PC-9 (cell line): ENCODE measurements at regions not wholly inside any gene's neighbourhood (a gene's known extent, or its start where the extent isn't known, plus 50 kb on each side); places are given as distances from the start of the nearest gene placed in this dataset.

Experiments used
- BruUV-seq: library from RNA; stranded (reverse); fragments of 400-500 nt; replicated peaks from 2 replicates; lab custom pipeline; 2021; lab: Mats Ljungman, UMichigan
- CTCF ChIA-PET: fragments of 300-600 bp; sonication (Branson Sonifier 250); formaldehyde crosslinking; loops from one replicate; lab custom pipeline; 2022; ENCODE audit warnings: antibody characterized with exemption; lab: Charles Lee
- POLR2A ChIA-PET: fragments of 300-600 bp; sonication (Branson Sonifier 250); formaldehyde crosslinking; loops from one replicate; lab custom pipeline; 2022; ENCODE audit warnings: antibody characterized with exemption; ENCODE audit not compliant: unreplicated experiment; lab: Charles Lee
- DNase-seq, 2 experiments: peaks; one replicate each; pipeline versions ENCODE4 v3.0.0 to v3.0.0-alpha.2; 2015 to 2022; ENCODE audit warnings: mixed read lengths in 1 of 2
- H2AFZ ChIP-seq: fragments of 200-600 bp; sonication (generic); 2 replicates; pipeline ENCODE4 v1.8.1; 2017; ENCODE audit warnings: antibody characterized with exemption
- H3F3A ChIP-seq: fragments of 200-600 bp; sonication (generic); 2 replicates; pipeline ENCODE4 v1.8.1; 2017; ENCODE audit warnings: antibody characterized with exemption, mild to moderate bottlenecking, low read depth; ENCODE audit not compliant: insufficient read depth
- H3K27ac ChIP-seq: fragments of 200-600 bp; sonication (generic); 2 replicates; pipeline ENCODE4 v1.6.1; 2016; ENCODE audit warnings: mixed run types
- H3K27me3 ChIP-seq: fragments of 200-600 bp; sonication (generic); 2 replicates; pipeline ENCODE4 v1.6.1; 2016; ENCODE audit warnings: low read depth, mixed run types; ENCODE audit not compliant: insufficient read depth
- H3K36me3 ChIP-seq: fragments of 200-600 bp; sonication (generic); 2 replicates; pipeline ENCODE4 v1.6.1; 2016; ENCODE audit warnings: low read depth, mixed run types
- H3K4me1 ChIP-seq: fragments of 200-600 bp; sonication (generic); replicated peaks from 2 replicates; pipeline ENCODE4 v1.6.1; 2016; ENCODE audit warnings: mixed run types; ENCODE audit not compliant: insufficient read depth
- H3K4me2 ChIP-seq: fragments of 200-600 bp; sonication (generic); 2 replicates; pipeline ENCODE4 v1.6.1; 2017; ENCODE audit warnings: mixed run types
- H3K4me3 ChIP-seq: fragments of 200-600 bp; sonication (generic); 2 replicates; pipeline ENCODE4 v1.6.1; 2016; ENCODE audit warnings: mixed run types
- H3K79me2 ChIP-seq: fragments of 200-600 bp; sonication (generic); 2 replicates; pipeline ENCODE4 v1.6.1; 2017; ENCODE audit warnings: low read depth, mixed run types
- H3K9me2 ChIP-seq: fragments of 200-600 bp; sonication (generic); 2 replicates; pipeline ENCODE4 v1.8.1; 2017; ENCODE audit warnings: mild to moderate bottlenecking; ENCODE audit not compliant: insufficient read depth
- H3K9me3 ChIP-seq: fragments of 200-600 bp; sonication (generic); 2 replicates; pipeline ENCODE4 v1.8.1; 2016; ENCODE audit warnings: low read depth; ENCODE audit not compliant: insufficient read depth
- H4K20me1 ChIP-seq: fragments of 200-600 bp; sonication (generic); 2 replicates; pipeline ENCODE4 v1.8.1; 2017; ENCODE audit not compliant: insufficient read depth
- EZH2 ChIP-seq: fragments of 200-600 bp; sonication (generic); IDR thresholded peaks from 2 replicates; pipeline ENCODE4 v1.8.0; 2017; ENCODE audit warnings: antibody characterized with exemption, low read depth
- intact Hi-C: fragments of 100-400 bp; cut with micrococcal nuclease; formaldehyde crosslinking; loops from one replicate; pipeline ENCODE4 v1.10.0; 2022; ENCODE audit not compliant: unreplicated experiment
- TF ChIP-seq, protein P1 (sequence below): fragments of 200-600 bp; sonication (generic); conservative IDR thresholded peaks from 2 replicates; pipeline ENCODE4 v1.6.1; 2017; ENCODE audit warnings: mixed run types, antibody characterized with exemption, mild to moderate bottlenecking, moderate library complexity

DNA sequence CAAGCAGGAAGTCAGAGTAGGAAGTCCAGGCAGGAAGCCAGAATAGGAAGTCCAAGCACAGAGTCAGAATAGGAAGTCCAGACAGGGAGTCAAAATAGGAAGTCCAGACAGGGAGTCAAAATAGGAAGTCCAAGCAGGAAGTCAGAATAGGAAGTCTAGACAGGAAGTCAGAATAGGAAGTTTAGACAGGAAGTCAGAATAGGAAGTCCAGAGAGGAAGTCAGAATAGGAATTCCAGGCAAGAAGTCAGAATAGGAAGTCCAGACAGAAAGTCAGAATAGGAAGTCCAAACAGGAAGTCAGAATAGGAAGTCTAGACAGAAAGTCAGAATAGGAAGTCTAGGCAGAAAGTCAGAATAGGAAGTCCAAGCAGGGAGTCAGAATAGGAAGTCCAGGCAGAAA is 105.3 kb upstream of the C16orf82 start:
- H3K27ac ChIP-seq, result no peak overlapping the region
- H3K27me3 ChIP-seq, result peaks cover 24% of the 10 kb centered on the region
- H3K9me3 ChIP-seq, result no peaks in the 10 kb centered on the region
- no TSS peak for BruUV-seq
- no peaks in the 10 kb centered on the region for H3K4me1 ChIP-seq
- no peaks in the 10 kb centered on the region for H3K36me3 ChIP-seq
- H3K4me2 ChIP-seq, result no peak overlapping the region
- H3K4me3 ChIP-seq, result no peak overlapping the region
- no peak for DNase-seq
- no peak overlapping the region for H2AFZ ChIP-seq
- intact Hi-C loops, result no loop called here
- ChIA-PET CTCF (no interaction called here), POLR2A (no interaction called here)
- TF ChIP-seq EZH2, result no peak
- TF ChIP-seq, protein P1, sequence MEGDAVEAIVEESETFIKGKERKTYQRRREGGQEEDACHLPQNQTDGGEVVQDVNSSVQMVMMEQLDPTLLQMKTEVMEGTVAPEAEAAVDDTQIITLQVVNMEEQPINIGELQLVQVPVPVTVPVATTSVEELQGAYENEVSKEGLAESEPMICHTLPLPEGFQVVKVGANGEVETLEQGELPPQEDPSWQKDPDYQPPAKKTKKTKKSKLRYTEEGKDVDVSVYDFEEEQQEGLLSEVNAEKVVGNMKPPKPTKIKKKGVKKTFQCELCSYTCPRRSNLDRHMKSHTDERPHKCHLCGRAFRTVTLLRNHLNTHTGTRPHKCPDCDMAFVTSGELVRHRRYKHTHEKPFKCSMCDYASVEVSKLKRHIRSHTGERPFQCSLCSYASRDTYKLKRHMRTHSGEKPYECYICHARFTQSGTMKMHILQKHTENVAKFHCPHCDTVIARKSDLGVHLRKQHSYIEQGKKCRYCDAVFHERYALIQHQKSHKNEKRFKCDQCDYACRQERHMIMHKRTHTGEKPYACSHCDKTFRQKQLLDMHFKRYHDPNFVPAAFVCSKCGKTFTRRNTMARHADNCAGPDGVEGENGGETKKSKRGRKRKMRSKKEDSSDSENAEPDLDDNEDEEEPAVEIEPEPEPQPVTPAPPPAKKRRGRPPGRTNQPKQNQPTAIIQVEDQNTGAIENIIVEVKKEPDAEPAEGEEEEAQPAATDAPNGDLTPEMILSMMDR, result no peak
- H3K9me2 ChIP-seq, result no peaks in the 10 kb centered on the region
- H3F3A ChIP-seq, result no peaks in the 10 kb centered on the region
- H3K79me2 ChIP-seq, result no peaks in the 10 kb centered on the region
- no peaks in the 10 kb centered on the region for H4K20me1 ChIP-seq

DNA sequence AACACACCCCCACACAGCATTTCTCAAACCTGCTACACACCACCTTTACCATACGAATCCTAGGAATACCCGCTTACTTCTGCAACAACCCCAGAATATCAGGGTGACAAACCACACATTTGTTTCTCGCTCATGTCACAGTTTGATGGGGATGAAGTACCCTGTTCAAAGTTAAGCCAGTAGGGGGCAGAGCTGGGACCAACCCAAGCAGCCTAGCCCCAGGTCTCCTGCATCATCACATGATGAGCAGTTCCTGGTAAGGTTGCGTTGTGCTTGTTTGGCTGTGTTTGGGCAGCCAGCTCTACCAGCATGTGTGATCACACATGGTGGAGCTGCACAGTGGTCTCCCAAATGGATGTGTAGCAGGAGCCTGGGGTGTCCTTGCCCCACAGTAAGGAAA is 103.6 kb upstream of the C16orf82 start:
- H3K27ac ChIP-seq, result no peak overlapping the region
- peaks cover 29% of the 10 kb centered on the region for H3K27me3 ChIP-seq
- no peaks in the 10 kb centered on the region for H3F3A ChIP-seq
- no peak for DNase-seq
- ChIA-PET CTCF (no interaction called here), POLR2A (no interaction called here)
- BruUV-seq, result no TSS peak
- TF ChIP-seq, protein P1, result peak; percentile 34; the same call in 1 of the 2 replicates
- no peak for TF ChIP-seq EZH2
- H3K9me3 ChIP-seq, result no peaks in the 10 kb centered on the region
- H3K4me3 ChIP-seq, result no peak overlapping the region
- no peaks in the 10 kb centered on the region for H3K4me1 ChIP-seq
- no peaks in the 10 kb centered on the region for H3K36me3 ChIP-seq
- no peaks in the 10 kb centered on the region for H3K9me2 ChIP-seq
- intact Hi-C loops, result no loop called here
- no peaks in the 10 kb centered on the region for H3K79me2 ChIP-seq
- H2AFZ ChIP-seq, result no peak overlapping the region
- no peaks in the 10 kb centered on the region for H4K20me1 ChIP-seq
- no peak overlapping the region for H3K4me2 ChIP-seq

DNA sequence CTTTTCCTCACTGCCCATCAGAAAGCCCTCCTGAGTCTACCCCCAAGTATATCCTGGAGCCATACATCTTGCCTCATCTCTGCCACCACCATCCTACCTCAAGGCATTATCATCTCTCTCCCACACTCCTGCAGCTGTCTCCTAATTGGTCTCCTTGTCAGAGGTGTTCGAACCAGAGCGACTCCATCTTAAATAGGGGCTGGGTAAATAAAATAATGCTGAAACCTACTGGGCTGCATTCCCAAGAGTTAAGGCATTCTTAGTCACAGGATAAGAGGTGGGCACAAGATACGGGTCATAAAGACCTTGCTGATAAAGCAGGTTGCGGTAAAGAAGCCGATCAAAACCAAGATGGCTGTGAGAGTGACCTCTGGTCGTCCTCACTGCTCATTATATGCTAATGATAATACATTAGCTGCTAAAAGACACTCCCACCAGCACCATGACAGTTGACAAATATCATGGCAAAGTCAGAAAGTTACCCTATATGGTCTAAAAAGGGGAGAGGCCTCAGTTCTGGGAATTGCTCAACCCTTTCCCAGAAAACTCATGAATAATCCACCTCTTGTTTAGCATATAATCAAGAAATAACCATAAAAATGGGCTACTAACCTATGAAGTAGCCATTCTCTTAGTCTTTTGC is 97.0 kb upstream of the C16orf82 start:
- no peak for DNase-seq
- CTCF ChIA-PET, result no interaction called here
- no peak for TF ChIP-seq EZH2
- TF ChIP-seq, protein P1, result no peak
- Histone ChIP-seq H3K36me3 (no peaks in the 10 kb centered on the region), H2AFZ (no peak overlapping the region), H3K4me3 (no peak overlapping the region), H4K20me1 (no peaks in the 10 kb centered on the region), H3F3A (no peaks in the 10 kb centered on the region), H3K9me2 (no peaks in the 10 kb centered on the region), H3K27me3 (peaks cover 30% of the 10 kb centered on the region), H3K27ac (no peak overlapping the region), H3K4me2 (no peak overlapping the region), H3K79me2 (no peaks in the 10 kb centered on the region), H3K4me1 (no peaks in the 10 kb centered on the region), H3K9me3 (no peaks in the 10 kb centered on the region)
- POLR2A ChIA-PET, result no interaction called here
- no TSS peak for BruUV-seq
- intact Hi-C loops, result no loop called here
